Uterus (tissue), 3 donors: ENCODE measurements at regions not wholly inside any gene's neighbourhood (a gene's known extent, or its start where the extent isn't known, plus 50 kb on each side); places are given as distances from the start of the nearest gene placed in this dataset.

Experiments used
- DNase-seq, 2 donors: peaks; one replicate each; pipeline ENCODE4 v3.0.0-alpha.2; 2019 to 2020
- H3K27ac ChIP-seq, 2 donors: fragments of 200-600 bp; sonication (generic); 1 replicate in 1 of 2; 2 replicates in 1 of 2; pipeline ENCODE4 v1.5.1; 2016 to 2018
- H3K27me3 ChIP-seq, 2 donors: fragments of 200-600 bp; sonication (generic); one replicate each; pipeline ENCODE4 v1.5.1; 2018 to 2019; ENCODE audit warnings: control low read depth in 1 of 2
- H3K36me3 ChIP-seq, 2 donors: fragments of 200-600 bp; sonication (generic); one replicate each; pipeline ENCODE4 v1.5.1; 2019; ENCODE audit warnings: control low read depth in 1 of 2
- H3K4me1 ChIP-seq, 2 donors: fragments of 200-600 bp; sonication (generic); one replicate each; pipeline ENCODE4 v1.5.1; 2018 to 2019; ENCODE audit warnings: control low read depth in 1 of 2
- H3K4me3 ChIP-seq, 2 donors: fragments of 200-600 bp; sonication (generic); 1 replicate in 1 of 2; 2 replicates in 1 of 2; pipeline ENCODE4 v1.5.1; 2018 to 2019; ENCODE audit warnings: mild to moderate bottlenecking in 1 of 2
- H3K9me3 ChIP-seq, 2 donors: fragments of 200-600 bp; sonication (generic); one replicate each; pipeline ENCODE4 v1.5.1; 2019; ENCODE audit warnings: control low read depth in 1 of 2
- POLR2A ChIP-seq, 2 donors: fragments of 450-650 bp; IDR thresholded peaks; one replicate each; pipeline ENCODE4 v1.6.1; 2016; ENCODE audit warnings: antibody characterized with exemption in 2 of 2, mild to moderate bottlenecking in 1 of 2, moderate library complexity in 1 of 2
- intact Hi-C: fragments of 100-400 bp; cut with DNase I; formaldehyde crosslinking; loops from one replicate; pipeline ENCODE4 v1.15.1; 2023; ENCODE audit warnings: low total_unique reads
- TF ChIP-seq, protein P1 (sequence below), 4 experiments: fragments of 200-600 bp in 2 of 4; fragments of 450-650 bp in 2 of 4; sonication (generic) in 2 of 4; IDR thresholded peaks; one replicate each; pipeline ENCODE4 v1.5.1; 2016 to 2019; ENCODE audit warnings: antibody characterized with exemption in 4 of 4, mild to moderate bottlenecking in 2 of 4, moderate library complexity in 1 of 4
- donor health status: DM: yes; HTN: yes; CAD: no.

DNA sequence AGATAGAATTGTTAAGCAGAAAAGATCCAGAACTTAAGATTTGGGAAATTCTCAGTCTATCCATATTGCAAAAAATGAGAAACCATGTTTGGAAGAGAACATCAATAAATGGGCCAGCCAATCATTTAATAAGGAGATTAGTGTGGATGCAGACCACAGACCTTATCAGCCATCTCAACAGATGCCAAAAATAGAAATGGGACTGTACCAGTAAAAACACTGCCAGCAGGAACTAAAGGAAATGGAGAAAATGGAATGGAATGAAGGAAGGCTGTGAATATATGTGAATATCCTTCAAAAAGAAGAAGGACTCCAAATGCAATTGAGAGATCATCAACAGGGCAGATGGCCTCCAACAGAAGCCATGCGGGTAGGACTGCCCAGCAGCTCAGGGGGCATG, 52.7 kb upstream of the ZNF618 start:
- Histone ChIP-seq H3K4me3 (no peak overlapping the region), H3K9me3 (peaks cover 0 to 3% of the 10 kb centered on the region in 2 donors), H3K27me3 (no peaks in the 10 kb centered on the region), H3K27ac (no peak overlapping the region), H3K4me1 (no peaks in the 10 kb centered on the region), H3K36me3 (no peaks in the 10 kb centered on the region)
- DNase-seq, result no peak
- no peak for TF ChIP-seq POLR2A (IDR thresholded peaks at IDR 0.05)
- TF ChIP-seq, protein P1, sequence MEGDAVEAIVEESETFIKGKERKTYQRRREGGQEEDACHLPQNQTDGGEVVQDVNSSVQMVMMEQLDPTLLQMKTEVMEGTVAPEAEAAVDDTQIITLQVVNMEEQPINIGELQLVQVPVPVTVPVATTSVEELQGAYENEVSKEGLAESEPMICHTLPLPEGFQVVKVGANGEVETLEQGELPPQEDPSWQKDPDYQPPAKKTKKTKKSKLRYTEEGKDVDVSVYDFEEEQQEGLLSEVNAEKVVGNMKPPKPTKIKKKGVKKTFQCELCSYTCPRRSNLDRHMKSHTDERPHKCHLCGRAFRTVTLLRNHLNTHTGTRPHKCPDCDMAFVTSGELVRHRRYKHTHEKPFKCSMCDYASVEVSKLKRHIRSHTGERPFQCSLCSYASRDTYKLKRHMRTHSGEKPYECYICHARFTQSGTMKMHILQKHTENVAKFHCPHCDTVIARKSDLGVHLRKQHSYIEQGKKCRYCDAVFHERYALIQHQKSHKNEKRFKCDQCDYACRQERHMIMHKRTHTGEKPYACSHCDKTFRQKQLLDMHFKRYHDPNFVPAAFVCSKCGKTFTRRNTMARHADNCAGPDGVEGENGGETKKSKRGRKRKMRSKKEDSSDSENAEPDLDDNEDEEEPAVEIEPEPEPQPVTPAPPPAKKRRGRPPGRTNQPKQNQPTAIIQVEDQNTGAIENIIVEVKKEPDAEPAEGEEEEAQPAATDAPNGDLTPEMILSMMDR (IDR thresholded peaks at IDR 0.05), result no peak
- intact Hi-C loops, result no loop called here
